GM12878 (cell line): ENCODE measurements at regions not wholly inside any gene's neighbourhood (a gene's known extent, or its start where the extent isn't known, plus 50 kb on each side); places are given as distances from the start of the nearest gene placed in this dataset.

Experiments
- ATAC-seq: fragments of 200-7000 bp; cut with Tn5 transposase; 3 replicates; pipeline ENCODE4 v1.9.1; 2020; ENCODE audit warnings: mild to moderate bottlenecking, moderate library complexity
- BruUV-seq: library from RNA; stranded (reverse); fragments of 400-500 nt; replicated peaks from 2 replicates; lab custom pipeline; 2021; lab: Mats Ljungman, UMichigan
- CTCF ChIA-PET: fragments of 300-600 bp; sonication (Branson Sonifier 250); formaldehyde crosslinking; extraction: SDS; loops from one replicate; lab custom pipeline; 2021; ENCODE audit warnings: inconsistent platforms; lab: Yijun Ruan, JAX
- POLR2A ChIA-PET: fragments of 350-600 bp; formaldehyde crosslinking; extraction: SDS; loops from one replicate; lab custom pipeline; 2021; ENCODE audit warnings: inconsistent platforms; lab: Charles Lee
- RAD21 ChIA-PET: fragments of 300-600 bp; sonication (Branson Sonifier 250); formaldehyde crosslinking; loops from one replicate; lab custom pipeline; 2023; ENCODE audit warnings: antibody characterized with exemption; ENCODE audit not compliant: unreplicated experiment; lab: Charles Lee
- SMC1A ChIA-PET: fragments of 300-600 bp; sonication (Branson Sonifier 250); formaldehyde crosslinking; loops from one replicate; lab custom pipeline; 2023; ENCODE audit not compliant: unreplicated experiment, uncharacterized antibody; lab: Charles Lee
- DNase-seq: peaks from one replicate; pipeline ENCODE4 v3.0.0-alpha.2; 2011; ENCODE audit warnings: low read depth, low spot score
- FAIRE-seq: peaks from 3 replicates; lab custom pipeline; 2011; peaks lifted over from hg19 to GRCh38; lab: Jason Lieb, UNC
- H2AFZ ChIP-seq: 2 replicates; pipeline ENCODE4 v1.6.0; 2011; ENCODE audit warnings: low read depth, low read length, control low read depth; ENCODE audit not compliant: control insufficient read depth
- H3K27ac ChIP-seq: 2 replicates; pipeline ENCODE4 v1.5.1; 2011; ENCODE audit warnings: control low read depth; ENCODE audit not compliant: control insufficient read depth, insufficient read depth
- H3K27me3 ChIP-seq, 2 experiments: replicated peaks in 1 of 2; 2 replicates each; pipeline versions ENCODE4 v1.6.0 to v1.6.1; 2011; ENCODE audit warnings: low read length in 1 of 2; ENCODE audit not compliant: control insufficient read depth in 2 of 2, insufficient read depth in 2 of 2
- H3K36me3 ChIP-seq, 2 experiments: 2 replicates each; pipeline ENCODE4 v1.5.1; 2011; ENCODE audit warnings: low read length in 1 of 2; ENCODE audit not compliant: control insufficient read depth in 2 of 2, insufficient read depth in 2 of 2
- H3K4me1 ChIP-seq: 2 replicates; pipeline ENCODE4 v1.6.1; 2011; ENCODE audit warnings: mild to moderate bottlenecking, low read length, moderate library complexity, mixed read lengths; ENCODE audit not compliant: control insufficient read depth, insufficient read depth
- H3K4me2 ChIP-seq: 2 replicates; pipeline ENCODE4 v1.6.0; 2011; ENCODE audit warnings: control low read depth; ENCODE audit not compliant: control insufficient read depth, insufficient read depth
- H3K4me3 ChIP-seq: fragments of 200-600 bp; sonication (generic); 2 replicates; pipeline ENCODE4 v1.5.1; 2016
- H3K79me2 ChIP-seq: 2 replicates; pipeline ENCODE4 v1.6.0; 2011; ENCODE audit warnings: low read length; ENCODE audit not compliant: control insufficient read depth, insufficient read depth
- H3K9ac ChIP-seq: 2 replicates; pipeline ENCODE4 v1.8.0; 2011; ENCODE audit warnings: low read length, control low read depth, mixed read lengths; ENCODE audit not compliant: control insufficient read depth, insufficient read depth
- H3K9me3 ChIP-seq: replicated peaks from 3 replicates; pipeline ENCODE4 v1.5.1; 2011; ENCODE audit warnings: mild to moderate bottlenecking, low read length; ENCODE audit not compliant: control insufficient read depth, insufficient read depth
- H4K20me1 ChIP-seq: 2 replicates; pipeline ENCODE4 v1.6.0; 2011; ENCODE audit not compliant: control insufficient read depth, insufficient read depth
- CBX5 ChIP-seq: sonication (generic); IDR thresholded peaks from 2 replicates; pipeline ENCODE4 v1.6.1; 2016; ENCODE audit warnings: low read depth, moderate library complexity, mild to moderate bottlenecking, inconsistent platforms
- ESRRA ChIP-seq: IDR thresholded peaks from 2 replicates; pipeline ENCODE4 v1.6.1; 2012; ENCODE audit warnings: mild to moderate bottlenecking, low read length, improper control_type of control experiment
- MEF2A ChIP-seq: IDR thresholded peaks from 2 replicates; pipeline ENCODE4 v1.6.1; 2011; ENCODE audit warnings: low read depth, mild to moderate bottlenecking, low read length, moderate library complexity; ENCODE audit not compliant: insufficient read depth
- MYB ChIP-seq: fragments of 150-350 bp; IDR thresholded peaks from 2 replicates; pipeline ENCODE4 v1.6.1; 2014; ENCODE audit warnings: mild to moderate bottlenecking, low read depth, low read length, borderline replicate concordance
- NFIC ChIP-seq: IDR thresholded peaks from 2 replicates; pipeline ENCODE4 v1.6.1; 2012; ENCODE audit warnings: low read depth, mild to moderate bottlenecking, inconsistent platforms, low read length, moderate library complexity
- NFYB ChIP-seq: IDR thresholded peaks from 2 replicates; pipeline ENCODE4 v1.6.1; 2011; ENCODE audit warnings: low read depth, mild to moderate bottlenecking, low read length, improper control_type of control experiment, moderate library complexity; ENCODE audit not compliant: insufficient read depth
- NR2C1 ChIP-seq: fragments of 450-650 bp; IDR thresholded peaks from 2 replicates; pipeline ENCODE4 v1.6.1; 2017; ENCODE audit warnings: antibody characterized with exemption, mild to moderate bottlenecking, moderate library complexity
- SMC3 ChIP-seq: IDR thresholded peaks from 2 replicates; pipeline ENCODE4 v1.6.1; 2011; ENCODE audit warnings: low read length, improper control_type of control experiment, borderline replicate concordance
- SRF ChIP-seq, 2 experiments: IDR thresholded peaks; 2 replicates each; pipeline ENCODE4 v1.6.1; 2011; ENCODE audit warnings: low read depth in 2 of 2, low read length in 2 of 2, mild to moderate bottlenecking in 1 of 2, moderate library complexity in 1 of 2
- STAT3 ChIP-seq: IDR thresholded peaks from 2 replicates; pipeline ENCODE4 v1.6.1; 2011; ENCODE audit warnings: low read depth, low read length, improper control_type of control experiment
- TCF12 ChIP-seq: IDR thresholded peaks from 2 replicates; pipeline ENCODE4 v1.6.1; 2011; ENCODE audit warnings: low read depth, mild to moderate bottlenecking, low read length
- WGBS: methylation state at CpG from one replicate; pipeline ENCODE4 v1.1.6; 2016; ENCODE audit warnings: low lambda C conversion rate; ENCODE audit not compliant: insufficient replicate concordance, insufficient coverage; ENCODE audit errors: missing lambda C conversion rate; 5-methylcytosine and 5-hydroxymethylcytosine counted together
- in situ Hi-C: fragments of 300-500 bp; cut with MboI; formaldehyde crosslinking; loops from 9 replicates; pipeline ENCODE4 v1.14.3; 2018; ENCODE audit warnings: mixed read lengths
- intact Hi-C: fragments of 100-400 bp; cut with micrococcal nuclease; formaldehyde crosslinking; loops from one replicate; pipeline ENCODE4 v1.14.2; 2022; ENCODE audit not compliant: unreplicated experiment
- TF ChIP-seq, protein P1 (sequence below): fragments of 150-350 bp; IDR thresholded peaks from 2 replicates; pipeline ENCODE4 v1.6.1; 2014; ENCODE audit warnings: mild to moderate bottlenecking, low read depth, low read length
- TF ChIP-seq, protein P2 (sequence below): fragments of 450-650 bp; formaldehyde crosslinking; IDR thresholded peaks from 2 replicates; pipeline ENCODE4 v1.4.0; 2022; ENCODE audit warnings: mild to moderate bottlenecking, moderate library complexity
- TF ChIP-seq, protein P3 (sequence below): fragments of 450-650 bp; IDR thresholded peaks from 2 replicates; pipeline ENCODE4 v1.6.1; 2014; ENCODE audit warnings: mild to moderate bottlenecking

DNA sequence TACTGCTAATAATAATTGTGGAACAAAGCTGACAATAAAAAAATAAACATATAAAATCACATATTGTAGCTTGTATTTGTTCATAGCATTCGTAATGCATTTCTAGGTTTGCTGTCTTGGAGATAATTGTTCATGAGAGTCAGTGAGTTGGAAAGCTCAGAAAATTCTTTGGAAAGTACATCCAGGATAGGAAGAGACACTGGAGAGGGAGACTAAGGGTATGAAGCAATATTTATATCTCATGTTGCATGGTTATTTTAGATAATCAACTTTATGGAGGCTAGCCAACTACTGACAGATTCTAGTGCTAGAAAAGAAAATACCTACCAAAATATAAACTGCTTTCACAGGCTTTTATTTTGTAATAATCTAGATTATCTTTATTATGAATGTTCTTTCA lies 1095.2 kb downstream of the FSCB start:
- Histone ChIP-seq H3K9ac (no peak overlapping the region), H3K4me3 (no peak overlapping the region), H2AFZ (no peak overlapping the region), H3K27me3 (no peaks in the 10 kb centered on the region), H3K36me3 (no peaks in the 10 kb centered on the region), H3K4me1 (no peaks in the 10 kb centered on the region), H3K4me2 (no peak overlapping the region), H3K27ac (no peak overlapping the region), H3K9me3 (no peaks in the 10 kb centered on the region), H4K20me1 (no peaks in the 10 kb centered on the region), H3K79me2 (no peaks in the 10 kb centered on the region)
- ChIA-PET RAD21 (no interaction called here), CTCF (no interaction called here), SMC1A (no interaction called here), POLR2A (no interaction called here)
- 40% methylated on average over 1 of the region's 1 CpG for WGBS
- no peak for FAIRE-seq
- in situ Hi-C loops (no loop called here), intact Hi-C loops (no loop called here)
- BruUV-seq = no TSS peak
- no peak for DNase-seq
- ATAC-seq = no peak
- no peak for TF ChIP-seq MEF2A
- no peak for TF ChIP-seq STAT3
- TF ChIP-seq CBX5 = no peak
- no peak for TF ChIP-seq NR2C1
- TF ChIP-seq, protein P1, sequence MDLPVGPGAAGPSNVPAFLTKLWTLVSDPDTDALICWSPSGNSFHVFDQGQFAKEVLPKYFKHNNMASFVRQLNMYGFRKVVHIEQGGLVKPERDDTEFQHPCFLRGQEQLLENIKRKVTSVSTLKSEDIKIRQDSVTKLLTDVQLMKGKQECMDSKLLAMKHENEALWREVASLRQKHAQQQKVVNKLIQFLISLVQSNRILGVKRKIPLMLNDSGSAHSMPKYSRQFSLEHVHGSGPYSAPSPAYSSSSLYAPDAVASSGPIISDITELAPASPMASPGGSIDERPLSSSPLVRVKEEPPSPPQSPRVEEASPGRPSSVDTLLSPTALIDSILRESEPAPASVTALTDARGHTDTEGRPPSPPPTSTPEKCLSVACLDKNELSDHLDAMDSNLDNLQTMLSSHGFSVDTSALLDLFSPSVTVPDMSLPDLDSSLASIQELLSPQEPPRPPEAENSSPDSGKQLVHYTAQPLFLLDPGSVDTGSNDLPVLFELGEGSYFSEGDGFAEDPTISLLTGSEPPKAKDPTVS = no peak
- TF ChIP-seq NFYB = no peak
- TF ChIP-seq, protein P2, sequence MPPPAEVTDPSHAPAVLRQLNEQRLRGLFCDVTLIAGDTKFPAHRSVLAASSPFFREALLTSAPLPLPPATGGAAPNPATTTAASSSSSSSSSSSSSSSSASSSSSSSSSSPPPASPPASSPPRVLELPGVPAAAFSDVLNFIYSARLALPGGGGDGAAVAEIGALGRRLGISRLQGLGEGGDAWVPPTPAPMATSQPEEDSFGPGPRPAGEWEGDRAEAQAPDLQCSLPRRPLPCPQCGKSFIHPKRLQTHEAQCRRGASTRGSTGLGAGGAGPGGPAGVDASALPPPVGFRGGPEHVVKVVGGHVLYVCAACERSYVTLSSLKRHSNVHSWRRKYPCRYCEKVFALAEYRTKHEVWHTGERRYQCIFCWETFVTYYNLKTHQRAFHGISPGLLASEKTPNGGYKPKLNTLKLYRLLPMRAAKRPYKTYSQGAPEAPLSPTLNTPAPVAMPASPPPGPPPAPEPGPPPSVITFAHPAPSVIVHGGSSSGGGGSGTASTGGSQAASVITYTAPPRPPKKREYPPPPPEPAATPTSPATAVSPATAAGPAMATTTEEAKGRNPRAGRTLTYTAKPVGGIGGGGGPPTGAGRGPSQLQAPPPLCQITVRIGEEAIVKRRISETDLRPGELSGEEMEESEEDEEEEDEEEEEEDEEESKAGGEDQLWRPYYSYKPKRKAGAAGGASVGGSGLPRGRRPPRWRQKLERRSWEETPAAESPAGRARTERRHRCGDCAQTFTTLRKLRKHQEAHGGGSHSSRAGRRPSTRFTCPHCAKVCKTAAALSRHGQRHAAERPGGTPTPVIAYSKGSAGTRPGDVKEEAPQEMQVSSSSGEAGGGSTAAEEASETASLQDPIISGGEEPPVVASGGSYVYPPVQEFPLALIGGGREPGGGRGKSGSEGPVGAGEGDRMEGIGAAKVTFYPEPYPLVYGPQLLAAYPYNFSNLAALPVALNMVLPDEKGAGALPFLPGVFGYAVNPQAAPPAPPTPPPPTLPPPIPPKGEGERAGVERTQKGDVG (CRISPR knock-in tag) = no peak
- TF ChIP-seq, protein P3, sequence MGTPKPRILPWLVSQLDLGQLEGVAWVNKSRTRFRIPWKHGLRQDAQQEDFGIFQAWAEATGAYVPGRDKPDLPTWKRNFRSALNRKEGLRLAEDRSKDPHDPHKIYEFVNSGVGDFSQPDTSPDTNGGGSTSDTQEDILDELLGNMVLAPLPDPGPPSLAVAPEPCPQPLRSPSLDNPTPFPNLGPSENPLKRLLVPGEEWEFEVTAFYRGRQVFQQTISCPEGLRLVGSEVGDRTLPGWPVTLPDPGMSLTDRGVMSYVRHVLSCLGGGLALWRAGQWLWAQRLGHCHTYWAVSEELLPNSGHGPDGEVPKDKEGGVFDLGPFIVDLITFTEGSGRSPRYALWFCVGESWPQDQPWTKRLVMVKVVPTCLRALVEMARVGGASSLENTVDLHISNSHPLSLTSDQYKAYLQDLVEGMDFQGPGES = no peak
- TF ChIP-seq SMC3 = no peak
- no peak for TF ChIP-seq TCF12
- TF ChIP-seq NFIC = no peak
- no peak for TF ChIP-seq SRF (IDR thresholded peaks at IDR 0.05; ENCODE audit: low read depth in 2 of 2, low read length in 2 of 2)
- TF ChIP-seq ESRRA = no peak
- no peak for TF ChIP-seq MYB
